Astrocyte (in vitro differentiated cells and primary cell): ENCODE measurements at regions not wholly inside any gene's neighbourhood (a gene's known extent, or its start where the extent isn't known, plus 50 kb on each side); places are given as distances from the start of the nearest gene placed in this dataset.

Experiments
- DNase-seq: peaks from one replicate; pipeline ENCODE4 v3.0.0-alpha.2; 2010; ENCODE audit warnings: low read depth
- FAIRE-seq: peaks from 2 replicates; lab custom pipeline; 2011; peaks lifted over from hg19 to GRCh38; lab: Jason Lieb, UNC
- H2AFZ ChIP-seq: 2 replicates; pipeline ENCODE4 v1.6.0; 2012; ENCODE audit warnings: low read depth, low read length, inconsistent platforms
- H3K27ac ChIP-seq: 2 replicates; pipeline ENCODE4 v1.5.1; 2011; ENCODE audit warnings: low read depth, low read length, inconsistent platforms
- H3K27me3 ChIP-seq: 2 replicates; pipeline ENCODE4 v1.6.0; 2011; ENCODE audit warnings: low read length, inconsistent platforms; ENCODE audit not compliant: insufficient read depth
- H3K36me3 ChIP-seq: 2 replicates; pipeline ENCODE4 v1.5.1; 2011; ENCODE audit warnings: low read length, inconsistent platforms; ENCODE audit not compliant: insufficient read depth
- H3K4me1 ChIP-seq: 2 replicates; pipeline ENCODE4 v1.5.1; 2011; ENCODE audit warnings: low read length, inconsistent platforms; ENCODE audit not compliant: insufficient read depth
- H3K4me2 ChIP-seq: 2 replicates; pipeline ENCODE4 v1.6.0; 2012; ENCODE audit warnings: low read length, inconsistent platforms
- H3K4me3 ChIP-seq: 2 replicates; pipeline ENCODE4 v1.5.1; 2011; ENCODE audit warnings: low read depth, mild to moderate bottlenecking, low read length, inconsistent platforms; ENCODE audit not compliant: insufficient read depth
- H3K79me2 ChIP-seq: 2 replicates; pipeline ENCODE4 v1.6.0; 2012; ENCODE audit warnings: mild to moderate bottlenecking, low read length, inconsistent platforms; ENCODE audit not compliant: insufficient read depth
- H3K9ac ChIP-seq: 2 replicates; pipeline ENCODE4 v1.6.0; 2012; ENCODE audit warnings: mild to moderate bottlenecking, low read length, inconsistent platforms
- H3K9me3 ChIP-seq: 2 replicates; pipeline ENCODE4 v1.5.1; 2012; ENCODE audit warnings: low read depth, mild to moderate bottlenecking, low read length, inconsistent platforms; ENCODE audit not compliant: insufficient read depth
- H4K20me1 ChIP-seq: 2 replicates; pipeline ENCODE4 v1.6.0; 2012; ENCODE audit warnings: low read length, inconsistent platforms; ENCODE audit not compliant: insufficient read depth
- H3K27ac Mint-ChIP-seq: one replicate; pipeline ENCODE4 v1.8.0; 2021; ENCODE audit warnings: mild to moderate bottlenecking, mixed read lengths; ENCODE audit not compliant: unreplicated experiment
- H3K27me3 Mint-ChIP-seq: one replicate; pipeline ENCODE4 v1.8.0; 2021; ENCODE audit warnings: low read depth, mixed read lengths; ENCODE audit not compliant: unreplicated experiment
- H3K36me3 Mint-ChIP-seq: one replicate; pipeline ENCODE4 v1.8.0; 2021; ENCODE audit warnings: low read depth, mixed read lengths; ENCODE audit not compliant: unreplicated experiment
- H3K4me1 Mint-ChIP-seq: one replicate; pipeline ENCODE4 v1.8.0; 2021; ENCODE audit warnings: low read depth, mixed read lengths; ENCODE audit not compliant: unreplicated experiment
- H3K4me3 Mint-ChIP-seq: one replicate; pipeline ENCODE4 v1.8.0; 2021; ENCODE audit warnings: mild to moderate bottlenecking, moderate library complexity, mixed read lengths; ENCODE audit not compliant: unreplicated experiment
- H3K9me3 Mint-ChIP-seq: one replicate; pipeline ENCODE4 v1.8.0; 2021; ENCODE audit warnings: mild to moderate bottlenecking, mixed read lengths; ENCODE audit not compliant: unreplicated experiment
- EZH2 ChIP-seq: IDR thresholded peaks from 2 replicates; pipeline ENCODE4 v1.6.1; 2012; ENCODE audit warnings: mild to moderate bottlenecking, low read length, inconsistent platforms; ENCODE audit not compliant: insufficient read depth
- TF ChIP-seq, protein P1 (sequence below): IDR thresholded peaks from 2 replicates; pipeline ENCODE4 v1.5.1; 2011; ENCODE audit warnings: low read depth, mild to moderate bottlenecking, inconsistent platforms, low read length, moderate library complexity; ENCODE audit not compliant: insufficient read depth

DNA sequence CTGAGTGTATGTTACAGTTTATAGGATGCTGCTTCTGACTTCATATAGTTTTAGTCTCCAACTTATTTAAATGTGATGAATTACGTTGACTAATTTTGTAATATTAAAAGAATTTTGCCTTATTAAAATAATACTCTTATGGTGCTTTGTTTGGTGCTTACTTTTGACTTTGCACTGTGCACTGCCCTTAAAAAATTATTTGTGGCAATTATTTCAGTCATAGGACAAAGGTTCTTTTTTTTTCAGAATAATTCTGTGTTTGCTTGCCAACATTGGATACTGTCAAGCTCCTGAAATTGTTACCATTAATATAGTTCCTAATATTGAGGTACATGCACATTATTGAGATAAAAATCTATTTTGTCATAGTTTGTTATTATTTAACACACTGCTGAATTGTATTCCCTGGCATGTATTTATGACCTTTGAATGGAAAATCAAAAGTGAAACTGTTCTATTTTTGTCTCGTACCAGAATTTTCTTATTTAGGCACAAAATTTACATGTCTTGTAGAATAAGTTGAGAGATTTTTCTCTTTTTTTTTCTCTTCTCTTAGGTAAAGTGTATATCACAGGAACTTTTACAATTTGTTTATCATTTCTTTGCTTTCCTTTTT is 572.8 kb upstream of the KLHL29 start:
- peaks cover 7% of the 10 kb centered on the region for H3K9me3 Mint-ChIP-seq
- Histone ChIP-seq H3K9me3 (peaks cover 3% of the 10 kb centered on the region), H3K4me2 (no peak overlapping the region), H3K36me3 (no peaks in the 10 kb centered on the region), H3K4me3 (no peak overlapping the region), H3K4me1 (no peaks in the 10 kb centered on the region), H3K27me3 (no peaks in the 10 kb centered on the region), H3K27ac (no peak overlapping the region), H2AFZ (no peak overlapping the region), H3K9ac (no peak overlapping the region), H3K79me2 (no peaks in the 10 kb centered on the region), H4K20me1 (no peaks in the 10 kb centered on the region)
- FAIRE-seq (no peak), DNase-seq (no peak)
- H3K27me3 Mint-ChIP-seq: no peaks in the 10 kb centered on the region
- TF ChIP-seq, protein P1, sequence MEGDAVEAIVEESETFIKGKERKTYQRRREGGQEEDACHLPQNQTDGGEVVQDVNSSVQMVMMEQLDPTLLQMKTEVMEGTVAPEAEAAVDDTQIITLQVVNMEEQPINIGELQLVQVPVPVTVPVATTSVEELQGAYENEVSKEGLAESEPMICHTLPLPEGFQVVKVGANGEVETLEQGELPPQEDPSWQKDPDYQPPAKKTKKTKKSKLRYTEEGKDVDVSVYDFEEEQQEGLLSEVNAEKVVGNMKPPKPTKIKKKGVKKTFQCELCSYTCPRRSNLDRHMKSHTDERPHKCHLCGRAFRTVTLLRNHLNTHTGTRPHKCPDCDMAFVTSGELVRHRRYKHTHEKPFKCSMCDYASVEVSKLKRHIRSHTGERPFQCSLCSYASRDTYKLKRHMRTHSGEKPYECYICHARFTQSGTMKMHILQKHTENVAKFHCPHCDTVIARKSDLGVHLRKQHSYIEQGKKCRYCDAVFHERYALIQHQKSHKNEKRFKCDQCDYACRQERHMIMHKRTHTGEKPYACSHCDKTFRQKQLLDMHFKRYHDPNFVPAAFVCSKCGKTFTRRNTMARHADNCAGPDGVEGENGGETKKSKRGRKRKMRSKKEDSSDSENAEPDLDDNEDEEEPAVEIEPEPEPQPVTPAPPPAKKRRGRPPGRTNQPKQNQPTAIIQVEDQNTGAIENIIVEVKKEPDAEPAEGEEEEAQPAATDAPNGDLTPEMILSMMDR: no peak
- TF ChIP-seq EZH2: no peak
- no peak overlapping the region for H3K4me3 Mint-ChIP-seq
- no peaks in the 10 kb centered on the region for H3K36me3 Mint-ChIP-seq
- H3K4me1 Mint-ChIP-seq: peaks cover 5% of the 10 kb centered on the region
- H3K27ac Mint-ChIP-seq: no peak overlapping the region

DNA sequence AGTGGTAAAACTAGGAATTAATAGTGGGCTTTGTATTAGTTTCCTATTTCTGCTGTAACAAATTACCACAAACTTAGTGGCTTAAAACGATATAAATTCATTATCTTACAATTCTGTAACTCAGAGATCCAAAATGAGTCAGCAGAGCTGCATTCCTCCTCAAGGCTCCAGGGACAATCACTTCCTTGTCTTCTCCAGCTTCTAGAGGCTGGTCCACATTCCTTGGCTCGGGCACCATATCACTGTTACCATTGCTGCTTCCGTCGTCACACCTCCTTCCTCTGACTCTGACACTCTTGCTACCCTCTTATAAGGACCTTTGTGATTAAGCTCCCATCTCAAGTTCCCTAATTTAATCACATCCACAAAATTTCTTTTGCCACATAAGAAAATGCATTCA is 567.8 kb upstream of the KLHL29 start:
- Histone ChIP-seq H3K9ac (no peak overlapping the region), H3K4me1 (no peaks in the 10 kb centered on the region), H4K20me1 (no peaks in the 10 kb centered on the region), H3K4me3 (no peak overlapping the region), H3K36me3 (no peaks in the 10 kb centered on the region), H2AFZ (no peak overlapping the region), H3K4me2 (no peak overlapping the region), H3K79me2 (no peaks in the 10 kb centered on the region), H3K27ac (no peak overlapping the region), H3K9me3 (peaks cover 7% of the 10 kb centered on the region), H3K27me3 (no peaks in the 10 kb centered on the region)
- Mint-ChIP-seq H3K27me3 (no peaks in the 10 kb centered on the region), H3K4me1 (peaks cover 7% of the 10 kb centered on the region), H3K4me3 (no peak overlapping the region), H3K9me3 (no peaks in the 10 kb centered on the region), H3K27ac (no peak overlapping the region), H3K36me3 (no peaks in the 10 kb centered on the region)
- TF ChIP-seq, protein P1: no peak
- TF ChIP-seq EZH2: no peak
- no peak for FAIRE-seq
- no peak for DNase-seq

DNA sequence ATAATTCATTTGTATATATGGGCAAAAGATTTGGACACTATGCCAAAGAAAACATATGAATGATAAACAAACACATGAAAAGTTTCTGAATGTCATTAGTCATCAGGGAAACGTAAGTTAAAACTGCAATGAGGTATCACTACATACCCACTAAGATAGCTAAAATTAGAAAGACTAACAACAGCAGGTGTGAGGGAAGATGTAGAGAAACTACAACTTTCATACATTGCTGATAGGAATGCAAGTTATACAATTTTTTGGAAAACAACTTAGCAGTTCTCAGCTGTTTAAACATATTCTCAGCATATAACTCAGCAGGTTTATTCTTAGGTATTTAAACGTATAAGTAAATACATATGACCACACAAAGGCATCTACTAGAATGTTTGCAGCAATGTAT is 563.5 kb upstream of the KLHL29 start:
- H3K4me1 Mint-ChIP-seq: peaks cover 7% of the 10 kb centered on the region
- no peaks in the 10 kb centered on the region for H3K27me3 ChIP-seq
- no peaks in the 10 kb centered on the region for H3K79me2 ChIP-seq
- no peak overlapping the region for H2AFZ ChIP-seq
- H3K9ac ChIP-seq: no peak overlapping the region
- H3K4me2 ChIP-seq: no peak overlapping the region
- DNase-seq: no peak
- H3K27me3 Mint-ChIP-seq: peaks cover 2% of the 10 kb centered on the region
- H3K36me3 ChIP-seq: no peaks in the 10 kb centered on the region
- no peaks in the 10 kb centered on the region for H3K4me1 ChIP-seq
- no peak overlapping the region for H3K4me3 ChIP-seq
- no peak overlapping the region for H3K27ac ChIP-seq
- no peak overlapping the region for H3K27ac Mint-ChIP-seq
- no peak overlapping the region for H3K4me3 Mint-ChIP-seq
- TF ChIP-seq, protein P1: no peak
- H4K20me1 ChIP-seq: no peaks in the 10 kb centered on the region
- H3K9me3 ChIP-seq: peaks cover 4% of the 10 kb centered on the region
- no peak for FAIRE-seq
- no peaks in the 10 kb centered on the region for H3K9me3 Mint-ChIP-seq
- H3K36me3 Mint-ChIP-seq: no peaks in the 10 kb centered on the region
